ENCODE measurements at regions not wholly inside any gene's neighbourhood (a gene's known extent, or its start where the extent isn't known, plus 50 kb on each side); places are given as distances from the start of the nearest gene placed in this dataset.

- no peak for DNase-seq
Observed at GRCh38 chr18:24741321-24741720, 280.9 kb downstream of the HRH4 start.

GRCh38 chr18:24741965-24742724 lies 281.7 kb downstream of the HRH4 start:
- DNase-seq: no peak

GRCh38 chr18:24754583-24755253 lies 294.3 kb downstream of the HRH4 start:
- DNase-seq: no peak

GRCh38 chr18:24756385-24756784 lies 295.9 kb downstream of the HRH4 start:
- no peak for DNase-seq

- DNase-seq: no peak
Observed at GRCh38 chr18:24757134-24757533, 296.7 kb downstream of the HRH4 start.

- no peak for DNase-seq
Observed at GRCh38 chr18:24761765-24762164, 301.3 kb downstream of the HRH4 start.

GRCh38 chr18:24762511-24762910 lies 302.1 kb downstream of the HRH4 start:
- DNase-seq: no peak

- no peak for DNase-seq
Observed at GRCh38 chr18:24763765-24764513, 303.5 kb downstream of the HRH4 start.

GRCh38 chr18:24764766-24765165 lies 304.3 kb downstream of the HRH4 start:
- no peak for DNase-seq

GRCh38 chr18:24766376-24766775 lies 305.9 kb downstream of the HRH4 start:
- no peak for DNase-seq

- DNase-seq: no peak
Observed at GRCh38 chr18:24770311-24771024, 310.0 kb downstream of the HRH4 start.

- no peak for DNase-seq
Observed at GRCh38 chr18:24771300-24771699, 310.9 kb downstream of the HRH4 start.

GRCh38 chr18:24773101-24773500 lies 312.7 kb downstream of the HRH4 start:
- no peak for DNase-seq

- DNase-seq: no peak
Observed at GRCh38 chr18:24776019-24776418, 315.6 kb downstream of the HRH4 start.

GRCh38 chr18:24778810-24779418 lies 318.5 kb downstream of the HRH4 start:
- DNase-seq: no peak

- DNase-seq: no peak
Observed at GRCh38 chr18:24782566-24782965, 322.1 kb downstream of the HRH4 start.

GRCh38 chr18:24785019-24785418 lies 324.6 kb downstream of the HRH4 start:
- DNase-seq: no peak

GRCh38 chr18:24786027-24786426 lies 325.6 kb downstream of the HRH4 start:
- DNase-seq: no peak

GRCh38 chr18:24790347-24790746 lies 329.9 kb downstream of the HRH4 start:
- DNase-seq: no peak

GRCh38 chr18:24791751-24792545 lies 331.5 kb downstream of the HRH4 start:
- DNase-seq: no peak

- DNase-seq: no peak
Observed at GRCh38 chr18:24793742-24794141, 333.3 kb downstream of the HRH4 start.

GRCh38 chr18:24795129-24795528 lies 334.7 kb downstream of the HRH4 start:
- DNase-seq: no peak
